ENCODE measurements at regions not wholly inside any gene's neighbourhood (a gene's known extent, or its start where the extent isn't known, plus 50 kb on each side); places are given as distances from the start of the nearest gene placed in this dataset.

DNA sequence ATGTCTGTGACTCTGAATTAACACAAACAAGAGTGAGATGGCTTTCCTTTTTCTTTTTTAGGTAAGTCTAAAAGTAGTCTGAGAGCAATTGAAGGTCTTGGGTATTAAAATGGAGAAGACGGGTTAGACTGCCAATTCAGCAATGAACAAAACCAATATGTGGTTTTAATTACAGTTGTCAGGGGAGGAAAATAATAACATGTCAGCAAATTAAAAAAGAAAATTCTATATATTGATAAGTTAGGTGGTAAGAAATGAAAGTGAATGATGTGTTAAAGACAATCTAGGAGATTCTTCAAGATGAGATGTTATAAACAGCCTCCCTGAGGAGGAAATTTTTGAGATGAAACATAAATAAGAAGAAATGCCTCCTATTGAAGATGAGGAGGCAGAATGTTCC is 150.6 kb upstream of the HSF2 start:
- H3K9me3 Mint-ChIP-seq (ENCODE audit: unreplicated experiment), result peaks cover 4% of the 10 kb centered on the region
- H3K27me3 Mint-ChIP-seq (ENCODE audit: unreplicated experiment), result no peaks in the 10 kb centered on the region
- H3K27ac Mint-ChIP-seq (ENCODE audit: unreplicated experiment), result no peak overlapping the region
- TF ChIP-seq, protein P1, sequence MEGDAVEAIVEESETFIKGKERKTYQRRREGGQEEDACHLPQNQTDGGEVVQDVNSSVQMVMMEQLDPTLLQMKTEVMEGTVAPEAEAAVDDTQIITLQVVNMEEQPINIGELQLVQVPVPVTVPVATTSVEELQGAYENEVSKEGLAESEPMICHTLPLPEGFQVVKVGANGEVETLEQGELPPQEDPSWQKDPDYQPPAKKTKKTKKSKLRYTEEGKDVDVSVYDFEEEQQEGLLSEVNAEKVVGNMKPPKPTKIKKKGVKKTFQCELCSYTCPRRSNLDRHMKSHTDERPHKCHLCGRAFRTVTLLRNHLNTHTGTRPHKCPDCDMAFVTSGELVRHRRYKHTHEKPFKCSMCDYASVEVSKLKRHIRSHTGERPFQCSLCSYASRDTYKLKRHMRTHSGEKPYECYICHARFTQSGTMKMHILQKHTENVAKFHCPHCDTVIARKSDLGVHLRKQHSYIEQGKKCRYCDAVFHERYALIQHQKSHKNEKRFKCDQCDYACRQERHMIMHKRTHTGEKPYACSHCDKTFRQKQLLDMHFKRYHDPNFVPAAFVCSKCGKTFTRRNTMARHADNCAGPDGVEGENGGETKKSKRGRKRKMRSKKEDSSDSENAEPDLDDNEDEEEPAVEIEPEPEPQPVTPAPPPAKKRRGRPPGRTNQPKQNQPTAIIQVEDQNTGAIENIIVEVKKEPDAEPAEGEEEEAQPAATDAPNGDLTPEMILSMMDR (IDR thresholded peaks at IDR 0.05; ENCODE audit: unreplicated experiment), result no peak
- H3K4me1 Mint-ChIP-seq (ENCODE audit: unreplicated experiment), result no peaks in the 10 kb centered on the region
- no peak overlapping the region for H3K4me3 Mint-ChIP-seq (ENCODE audit: unreplicated experiment)
- H3K36me3 Mint-ChIP-seq (ENCODE audit: low read depth, unreplicated experiment), result peaks cover 2% of the 10 kb centered on the region
- no peak for DNase-seq (ENCODE audit: low spot score)

DNA sequence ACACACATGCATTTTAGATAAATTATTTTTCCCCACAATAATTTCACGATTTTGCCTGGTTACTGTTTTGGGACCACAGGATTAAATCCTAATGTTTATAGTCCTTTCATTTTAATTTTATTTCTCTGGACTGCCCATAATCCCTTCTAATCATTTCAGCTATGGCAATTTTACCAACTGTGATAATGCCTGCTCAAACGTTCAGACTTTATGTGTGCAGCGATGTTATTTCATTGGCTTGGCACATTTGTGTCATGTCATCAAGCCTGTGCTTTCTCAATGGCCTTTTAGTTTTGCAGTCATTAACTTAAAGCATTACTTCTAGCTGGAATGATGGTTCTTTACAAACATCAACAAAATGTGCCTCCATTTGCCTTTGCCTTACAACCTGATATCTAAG is 140.6 kb upstream of the HSF2 start:
- Mint-ChIP-seq H3K27me3 (ENCODE audit: unreplicated experiment) (no peaks in the 10 kb centered on the region), H3K36me3 (ENCODE audit: low read depth, unreplicated experiment) (no peaks in the 10 kb centered on the region), H3K27ac (ENCODE audit: unreplicated experiment) (no peak overlapping the region), H3K4me3 (ENCODE audit: unreplicated experiment) (no peak overlapping the region), H3K9me3 (ENCODE audit: unreplicated experiment) (no peaks in the 10 kb centered on the region), H3K4me1 (ENCODE audit: unreplicated experiment) (no peaks in the 10 kb centered on the region)
- no peak for DNase-seq (ENCODE audit: low spot score)
- TF ChIP-seq, protein P1 (IDR thresholded peaks at IDR 0.05; ENCODE audit: unreplicated experiment), result no peak

DNA sequence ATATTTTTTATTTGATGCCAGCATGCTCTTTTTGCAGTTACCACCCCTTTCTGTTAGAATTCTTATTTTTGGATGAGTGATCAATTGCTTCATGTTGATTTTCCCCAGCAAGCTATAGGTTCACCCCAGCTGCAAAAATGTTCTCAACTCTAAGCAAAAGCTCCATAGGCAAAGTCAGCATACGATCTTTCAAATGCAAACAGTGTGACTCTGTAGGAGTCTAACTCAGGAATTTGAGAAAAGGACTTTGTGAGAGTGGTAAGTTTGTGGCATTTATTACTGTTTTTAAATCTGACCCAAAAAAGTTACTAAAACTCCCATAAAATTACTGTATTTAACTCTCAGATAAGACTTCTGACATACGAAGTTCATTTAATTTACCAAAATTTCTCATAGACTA is 134.9 kb upstream of the HSF2 start:
- no peak for DNase-seq (ENCODE audit: low spot score)
- no peaks in the 10 kb centered on the region for H3K9me3 Mint-ChIP-seq (ENCODE audit: unreplicated experiment)
- peaks cover 4% of the 10 kb centered on the region for H3K36me3 Mint-ChIP-seq (ENCODE audit: low read depth, unreplicated experiment)
- no peaks in the 10 kb centered on the region for H3K27me3 Mint-ChIP-seq (ENCODE audit: unreplicated experiment)
- H3K27ac Mint-ChIP-seq (ENCODE audit: unreplicated experiment), result no peak overlapping the region
- no peaks in the 10 kb centered on the region for H3K4me1 Mint-ChIP-seq (ENCODE audit: unreplicated experiment)
- TF ChIP-seq, protein P1 (IDR thresholded peaks at IDR 0.05; ENCODE audit: unreplicated experiment), result no peak
- H3K4me3 Mint-ChIP-seq (ENCODE audit: unreplicated experiment), result no peak overlapping the region

DNA sequence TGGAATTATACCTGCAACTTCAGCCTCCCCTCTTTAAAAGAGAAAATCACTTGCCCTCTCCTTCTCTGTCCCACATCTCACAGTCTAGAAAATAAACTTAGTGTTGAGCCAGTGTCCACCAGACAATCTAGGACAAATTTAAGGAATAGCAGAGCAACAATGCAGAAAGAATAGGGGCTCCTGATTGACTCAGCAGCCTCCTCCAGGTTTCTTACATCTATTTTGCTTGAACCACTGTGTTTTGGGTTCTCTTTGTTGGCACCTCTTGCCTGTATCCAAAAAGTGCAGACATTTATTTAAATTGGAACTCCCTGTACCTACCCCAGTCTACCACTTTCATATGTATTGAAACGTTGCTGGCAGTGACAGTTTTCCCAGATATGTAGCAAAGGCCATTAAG is 133.7 kb upstream of the HSF2 start:
- H3K27ac Mint-ChIP-seq (ENCODE audit: unreplicated experiment), result no peak overlapping the region
- TF ChIP-seq, protein P1 (IDR thresholded peaks at IDR 0.05; ENCODE audit: unreplicated experiment), result no peak
- no peaks in the 10 kb centered on the region for H3K27me3 Mint-ChIP-seq (ENCODE audit: unreplicated experiment)
- H3K4me1 Mint-ChIP-seq (ENCODE audit: unreplicated experiment), result no peaks in the 10 kb centered on the region
- no peak overlapping the region for H3K4me3 Mint-ChIP-seq (ENCODE audit: unreplicated experiment)
- DNase-seq (ENCODE audit: low spot score), result no peak
- peaks cover 4% of the 10 kb centered on the region for H3K36me3 Mint-ChIP-seq (ENCODE audit: low read depth, unreplicated experiment)
- H3K9me3 Mint-ChIP-seq (ENCODE audit: unreplicated experiment), result no peaks in the 10 kb centered on the region

DNA sequence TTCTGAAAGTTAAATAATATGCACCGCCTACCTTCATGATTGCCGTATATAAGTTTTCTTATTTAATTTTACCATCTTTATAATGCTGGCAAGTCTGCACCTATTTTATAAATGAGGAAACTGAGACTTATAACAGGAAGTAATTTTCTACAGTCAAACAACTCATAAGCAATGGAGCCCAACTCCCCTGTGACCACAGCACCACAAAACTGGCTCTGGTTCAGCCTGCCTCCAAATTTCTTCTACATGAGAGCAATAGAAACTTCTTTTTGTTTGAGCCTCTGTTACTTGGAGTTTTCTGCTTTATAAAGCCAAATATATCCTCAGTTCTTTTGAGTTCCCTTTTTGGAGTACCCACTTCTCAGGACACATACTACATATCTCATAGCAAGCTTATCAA is 131.1 kb upstream of the HSF2 start:
- no peak for DNase-seq (ENCODE audit: low spot score)
- TF ChIP-seq, protein P1 (IDR thresholded peaks at IDR 0.05; ENCODE audit: unreplicated experiment), result no peak
- Mint-ChIP-seq H3K4me1 (ENCODE audit: unreplicated experiment) (no peaks in the 10 kb centered on the region), H3K9me3 (ENCODE audit: unreplicated experiment) (no peaks in the 10 kb centered on the region), H3K4me3 (ENCODE audit: unreplicated experiment) (no peak overlapping the region), H3K27ac (ENCODE audit: unreplicated experiment) (no peak overlapping the region), H3K27me3 (ENCODE audit: unreplicated experiment) (no peaks in the 10 kb centered on the region), H3K36me3 (ENCODE audit: low read depth, unreplicated experiment) (peaks cover 4% of the 10 kb centered on the region)
